Hepatocyte (in vitro differentiated cells): ENCODE measurements at regions not wholly inside any gene's neighbourhood (a gene's known extent, or its start where the extent isn't known, plus 50 kb on each side); places are given as distances from the start of the nearest gene placed in this dataset.

Source experiments
- DNase-seq: peaks from one replicate; pipeline ENCODE4 v3.0.0-alpha.2; 2016; ENCODE audit warnings: low spot score
- H2AFZ ChIP-seq: fragments of 200-600 bp; sonication (generic); 2 replicates; pipeline ENCODE4 v1.6.0; 2016; ENCODE audit warnings: antibody characterized with exemption, mild to moderate bottlenecking
- H3K27ac ChIP-seq: fragments of 200-600 bp; sonication (generic); 2 replicates; pipeline ENCODE4 v1.5.1; 2016; ENCODE audit warnings: mild to moderate bottlenecking
- H3K27me3 ChIP-seq: fragments of 200-600 bp; sonication (generic); 2 replicates; pipeline ENCODE4 v1.6.1; 2016
- H3K36me3 ChIP-seq: fragments of 200-600 bp; sonication (generic); replicated peaks from 2 replicates; pipeline ENCODE4 v1.5.1; 2016; ENCODE audit warnings: low read depth; ENCODE audit not compliant: insufficient read depth
- H3K4me1 ChIP-seq: fragments of 200-600 bp; sonication (generic); 2 replicates; pipeline ENCODE4 v1.5.1; 2016; ENCODE audit warnings: mild to moderate bottlenecking, moderate library complexity; ENCODE audit not compliant: insufficient read depth
- H3K4me2 ChIP-seq: fragments of 200-600 bp; sonication (generic); 2 replicates; pipeline ENCODE4 v1.6.0; 2016
- H3K4me3 ChIP-seq: fragments of 200-600 bp; sonication (generic); 2 replicates; pipeline ENCODE4 v1.5.1; 2016; ENCODE audit warnings: mild to moderate bottlenecking
- H3K79me2 ChIP-seq: fragments of 200-600 bp; sonication (generic); 2 replicates; pipeline ENCODE4 v1.6.0; 2017; ENCODE audit warnings: mild to moderate bottlenecking
- H3K9me2 ChIP-seq: fragments of 200-600 bp; sonication (generic); replicated peaks from 2 replicates; pipeline ENCODE4 v1.6.0; 2017; ENCODE audit warnings: mild to moderate bottlenecking; ENCODE audit not compliant: insufficient read depth
- H3K9me3 ChIP-seq: fragments of 200-600 bp; sonication (generic); 2 replicates; pipeline ENCODE4 v1.5.1; 2016; ENCODE audit warnings: low read depth, mild to moderate bottlenecking
- H4K20me1 ChIP-seq: fragments of 200-600 bp; sonication (generic); 2 replicates; pipeline ENCODE4 v1.6.0; 2016; ENCODE audit warnings: mild to moderate bottlenecking; ENCODE audit not compliant: insufficient read depth, poor library complexity, severe bottlenecking
- CTCF ChIP-seq: fragments of 200-600 bp; sonication (generic); IDR thresholded peaks from 2 replicates; pipeline ENCODE4 v1.5.1; 2016; ENCODE audit warnings: antibody characterized with exemption, mild to moderate bottlenecking; ENCODE audit not compliant: poor library complexity
- EZH2 ChIP-seq: fragments of 200-600 bp; sonication (generic); IDR thresholded peaks from 2 replicates; pipeline ENCODE4 v1.6.1; 2016; ENCODE audit warnings: antibody characterized with exemption, mild to moderate bottlenecking, borderline replicate concordance
- EZH2phosphoT487 ChIP-seq: fragments of 200-600 bp; sonication (generic); IDR thresholded peaks from one replicate; pipeline ENCODE4 v1.6.1; 2018; ENCODE audit warnings: antibody characterized with exemption, mild to moderate bottlenecking, low read depth, moderate library complexity; ENCODE audit not compliant: unreplicated experiment, severe bottlenecking
- WGBS: methylation state at CpG from one replicate; pipeline ENCODE4 v1.1.6; 2016; ENCODE audit warnings: low lambda C conversion rate; ENCODE audit errors: missing lambda C conversion rate; 5-methylcytosine and 5-hydroxymethylcytosine counted together

DNA sequence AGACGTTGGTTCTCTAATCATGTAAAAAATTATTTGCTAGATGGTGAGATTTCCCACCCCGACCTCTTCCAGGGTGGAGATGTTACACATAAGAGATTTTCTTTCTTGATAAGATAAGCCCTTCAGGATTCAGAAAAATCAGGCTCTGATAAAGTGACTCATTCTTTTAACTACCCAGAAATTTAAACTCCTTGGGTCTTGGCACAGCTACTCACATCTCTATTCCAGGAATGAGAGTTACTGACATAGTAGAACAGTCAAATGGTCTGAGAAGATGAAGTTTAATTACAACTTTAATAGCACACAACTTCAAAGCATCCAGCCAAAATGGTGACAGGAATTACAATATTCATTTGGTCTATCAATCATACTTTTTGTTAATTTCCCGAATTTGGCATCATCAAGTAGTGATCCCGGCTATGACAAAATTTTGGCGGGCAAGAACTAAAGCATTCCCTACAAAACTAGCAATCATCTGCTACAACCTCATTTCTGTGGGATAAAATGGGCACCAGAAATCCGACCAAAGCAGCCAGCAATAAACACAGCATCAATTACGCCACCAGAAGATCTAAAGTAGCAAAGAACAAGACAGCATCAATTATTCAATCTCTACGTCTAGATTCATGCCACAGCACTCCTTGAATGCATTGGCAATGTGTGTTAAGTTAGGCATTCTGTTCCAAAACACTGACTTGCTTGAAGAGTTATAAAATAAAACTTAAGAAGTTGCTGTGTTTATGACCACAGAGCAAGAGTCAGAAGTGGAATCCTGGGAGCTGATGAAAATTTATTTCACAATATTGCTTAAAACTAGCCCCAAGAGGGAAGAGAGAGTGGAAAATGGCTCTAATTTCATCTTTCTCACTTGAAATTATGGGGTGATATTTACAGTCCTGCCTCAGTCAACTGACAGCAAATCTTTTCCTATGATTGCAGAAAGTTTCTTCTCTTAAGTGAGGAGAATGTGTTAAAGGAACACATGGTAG lies 565.7 kb upstream of the ANKRD30A start:
- Histone ChIP-seq H4K20me1 (no peaks in the 10 kb centered on the region), H3K4me3 (no peak overlapping the region), H3K4me1 (no peaks in the 10 kb centered on the region), H3K9me3 (no peaks in the 10 kb centered on the region), H3K9me2 (no peaks in the 10 kb centered on the region), H3K4me2 (no peak overlapping the region), H3K27ac (no peak overlapping the region), H3K36me3 (no peaks in the 10 kb centered on the region), H3K27me3 (no peaks in the 10 kb centered on the region), H3K79me2 (no peaks in the 10 kb centered on the region), H2AFZ (no peak overlapping the region)
- DNase-seq: no peak
- TF ChIP-seq EZH2phosphoT487 (no peak), CTCF (no peak), EZH2 (no peak)
- WGBS: 62% methylated on average over 8 of the region's 8 CpGs

GRCh38 chr10:36556468-36556867 lies 568.9 kb upstream of the ANKRD30A start:
- H3K4me2 ChIP-seq: no peak overlapping the region
- DNase-seq: no peak
- no peaks in the 10 kb centered on the region for H3K36me3 ChIP-seq
- H3K9me2 ChIP-seq: no peaks in the 10 kb centered on the region
- no peak overlapping the region for H3K27ac ChIP-seq
- no peaks in the 10 kb centered on the region for H3K4me1 ChIP-seq
- no peak overlapping the region for H3K4me3 ChIP-seq
- TF ChIP-seq EZH2phosphoT487 (no peak), CTCF (no peak), EZH2 (no peak)
- H4K20me1 ChIP-seq: no peaks in the 10 kb centered on the region
- H3K27me3 ChIP-seq: no peaks in the 10 kb centered on the region
- H3K9me3 ChIP-seq: no peaks in the 10 kb centered on the region
- H2AFZ ChIP-seq: no peak overlapping the region
- 61% methylated on average over 2 of the region's 2 CpGs for WGBS
- H3K79me2 ChIP-seq: no peaks in the 10 kb centered on the region

GRCh38 chr10:36555036-36555435 lies 570.4 kb upstream of the ANKRD30A start:
- no peaks in the 10 kb centered on the region for H3K4me1 ChIP-seq
- no peaks in the 10 kb centered on the region for H4K20me1 ChIP-seq
- no peaks in the 10 kb centered on the region for H3K79me2 ChIP-seq
- no peaks in the 10 kb centered on the region for H3K9me3 ChIP-seq
- TF ChIP-seq EZH2phosphoT487 (no peak), EZH2 (no peak), CTCF (no peak)
- no peak overlapping the region for H3K4me2 ChIP-seq
- no peak overlapping the region for H2AFZ ChIP-seq
- no peaks in the 10 kb centered on the region for H3K9me2 ChIP-seq
- H3K27me3 ChIP-seq: no peaks in the 10 kb centered on the region
- H3K36me3 ChIP-seq: no peaks in the 10 kb centered on the region
- H3K27ac ChIP-seq: no peak overlapping the region
- no peak for DNase-seq
- WGBS: 80% methylated on average over 2 of the region's 2 CpGs
- H3K4me3 ChIP-seq: no peak overlapping the region
